IPS-NIHi7 (cell line): ENCODE measurements at regions not wholly inside any gene's neighbourhood (a gene's known extent, or its start where the extent isn't known, plus 50 kb on each side); places are given as distances from the start of the nearest gene placed in this dataset.
A peak's percentile ranks its signal among the peaks of the same experiment; 100 is the strongest.
"Not testable (repeated sequence)": the region's sequence is repeated elsewhere in the genome, so short reads cannot be mapped to it uniquely, and the experiment has no call there.

Experiments
- DNase-seq: peaks from one replicate; pipeline ENCODE4 v3.0.0; 2012; ENCODE audit warnings: mixed read lengths; ENCODE audit errors: extremely low spot score

DNA sequence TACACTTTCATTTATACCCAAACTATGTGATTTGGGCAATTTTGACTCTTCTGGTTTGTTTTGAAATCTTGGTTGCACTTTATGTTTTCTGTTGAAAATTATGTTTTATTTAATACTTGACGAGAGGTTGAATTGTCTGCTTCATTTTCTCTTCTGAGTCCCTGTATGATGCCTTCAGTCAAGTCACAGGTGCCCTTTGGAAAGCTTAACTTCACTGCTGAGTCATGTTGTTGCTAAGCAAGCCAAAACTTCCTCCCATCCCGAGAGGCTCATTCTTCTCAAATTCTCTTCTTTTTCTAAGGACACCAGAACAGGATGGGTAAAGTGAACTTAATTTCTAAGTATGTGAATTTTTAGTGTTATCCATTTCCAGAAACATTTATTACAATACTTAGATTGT lies 455.3 kb upstream of the PTGER4 start:
- DNase-seq = no peak

GRCh38 chr5:40223884-40224402 lies 455.8 kb upstream of the PTGER4 start:
- DNase-seq = no peak

GRCh38 chr5:40221796-40222195 lies 457.9 kb upstream of the PTGER4 start:
- DNase-seq = no peak

DNA sequence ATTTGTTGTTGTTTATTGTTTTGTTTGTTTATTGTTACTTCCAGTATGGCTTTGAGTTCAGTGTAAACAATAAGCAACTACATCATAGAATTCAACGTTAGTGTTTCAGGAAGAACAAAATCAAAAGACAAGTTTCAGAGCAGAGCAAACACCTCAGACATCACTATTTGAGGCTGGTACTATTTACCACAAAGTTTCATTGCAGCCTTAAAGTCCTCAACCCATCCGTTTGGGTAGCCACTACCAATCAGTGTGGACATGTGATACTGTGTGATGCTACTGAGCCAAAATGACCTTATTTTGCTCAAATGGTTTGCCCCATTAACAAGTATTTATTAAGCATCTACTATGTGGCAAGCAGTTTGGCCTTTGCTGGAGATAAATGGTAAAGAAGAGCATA lies 458.5 kb upstream of the PTGER4 start:
- no peak for DNase-seq

GRCh38 chr5:40220260-40220659 lies 459.5 kb upstream of the PTGER4 start:
- DNase-seq = no peak

DNA sequence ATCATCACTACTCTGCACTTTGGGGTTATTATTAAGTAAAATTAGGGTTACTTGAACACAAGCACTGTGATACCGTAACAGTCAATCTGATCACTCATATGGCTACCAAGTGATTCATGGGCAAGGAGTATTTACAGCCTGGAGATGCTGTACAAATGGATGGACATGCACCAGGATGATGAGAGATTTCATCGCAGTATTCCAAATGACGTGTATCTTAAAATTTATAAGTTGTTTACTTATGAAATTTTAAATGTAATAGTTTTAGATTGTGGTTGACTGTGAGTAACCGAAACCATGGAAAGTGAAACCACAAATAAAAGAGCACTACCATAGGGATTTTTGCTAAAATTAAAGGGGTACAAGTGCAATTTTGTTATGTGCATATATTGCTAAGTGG lies 462.2 kb upstream of the PTGER4 start:
- no peak for DNase-seq

GRCh38 chr5:40210694-40211093 lies 469.0 kb upstream of the PTGER4 start:
- no peak for DNase-seq

- DNase-seq = no peak
These were observed 473.7 kb upstream of the PTGER4 start for GRCh38 chr5:40206030-40206429.

DNA sequence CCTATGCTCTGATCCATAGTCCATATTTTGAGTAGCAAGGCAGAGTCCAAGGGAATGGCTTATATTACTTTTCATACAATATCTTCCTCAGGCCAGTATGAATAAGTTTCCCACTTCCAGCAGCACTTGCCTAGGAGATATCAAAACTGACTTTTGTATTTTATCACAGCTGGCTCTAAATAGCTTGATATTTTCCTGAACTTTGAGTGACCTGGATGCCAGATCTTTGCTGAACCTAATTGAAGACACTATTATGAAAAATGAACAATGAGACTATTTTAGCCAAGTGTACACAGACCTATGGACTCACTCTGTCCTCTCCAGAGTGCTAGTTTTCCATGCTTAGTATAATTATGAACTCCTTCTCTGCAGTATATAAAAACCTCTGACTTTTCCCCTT lies 475.6 kb upstream of the PTGER4 start:
- no peak for DNase-seq

DNA sequence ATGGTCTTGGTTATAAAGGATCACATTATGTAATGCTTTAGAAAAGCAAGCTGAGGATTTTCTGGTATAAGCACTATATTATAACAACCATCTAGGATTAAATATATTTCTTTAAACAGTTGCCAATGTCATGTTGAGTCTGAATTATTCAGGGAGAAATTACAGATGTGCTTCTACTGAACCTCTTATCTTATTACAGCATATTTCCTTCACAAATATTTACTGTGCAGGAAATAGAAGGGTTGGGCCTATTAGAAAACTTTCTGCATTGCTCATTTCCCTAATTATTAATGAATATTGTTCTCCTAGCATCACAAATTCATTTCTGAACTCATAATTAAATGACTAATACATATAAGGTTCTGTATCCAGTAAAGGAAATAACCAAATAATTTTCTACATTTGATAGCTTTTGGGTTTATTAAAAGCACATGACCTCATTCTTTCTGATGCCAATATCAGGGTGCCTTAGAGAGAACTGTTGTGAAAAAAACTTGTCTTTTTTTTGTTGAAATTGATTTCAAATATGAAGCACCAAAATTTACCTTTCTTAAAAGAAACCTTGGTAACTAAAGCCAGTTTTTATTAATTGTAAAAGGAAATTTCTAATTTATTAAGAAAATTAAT lies 476.8 kb upstream of the PTGER4 start:
- no peak for DNase-seq

GRCh38 chr5:40198736-40199135 lies 481.0 kb upstream of the PTGER4 start:
- no peak for DNase-seq

DNA sequence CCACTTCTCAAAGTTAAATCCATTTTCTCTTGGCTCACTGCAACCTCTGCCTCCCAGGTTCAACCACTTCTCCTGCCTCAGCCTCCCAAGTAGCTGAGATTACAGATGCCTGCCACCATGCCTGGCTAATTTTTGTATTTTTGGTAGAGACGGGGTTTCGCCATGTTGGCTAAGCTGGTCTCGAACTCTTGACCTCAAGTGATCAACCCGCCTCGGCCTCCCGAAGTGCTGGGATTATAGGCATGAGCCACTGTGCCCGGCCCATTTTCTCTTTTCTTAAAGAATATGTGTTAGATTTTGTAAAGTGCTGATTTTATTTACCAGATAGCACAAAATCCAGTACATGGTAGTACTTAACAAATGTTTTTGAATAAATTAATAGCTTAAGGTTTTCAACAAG lies 484.1 kb upstream of the PTGER4 start:
- not testable (repeated sequence) for DNase-seq

GRCh38 chr5:40191150-40191549 lies 488.6 kb upstream of the PTGER4 start:
- DNase-seq = no peak

- DNase-seq = no peak
These were observed 507.0 kb upstream of the PTGER4 start for GRCh38 chr5:40172721-40173120.

DNA sequence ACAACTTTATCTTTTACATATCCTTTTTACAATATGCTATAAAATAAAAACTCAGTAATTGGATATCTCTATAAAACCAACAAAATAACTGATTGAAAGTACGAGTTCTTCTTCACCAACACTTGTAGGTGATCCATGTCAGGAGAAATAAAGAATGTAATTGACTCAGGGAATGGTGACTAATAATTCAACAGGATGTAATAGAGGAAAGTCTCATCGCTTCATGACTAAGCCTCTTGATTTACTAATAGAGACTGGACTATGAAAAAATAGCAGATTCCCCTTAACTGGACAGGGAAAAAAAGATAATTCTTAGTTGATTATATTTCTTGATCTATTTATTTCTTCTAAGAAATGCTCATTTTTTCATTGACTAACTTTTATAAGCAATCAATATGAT lies 507.7 kb upstream of the PTGER4 start:
- no peak for DNase-seq

DNA sequence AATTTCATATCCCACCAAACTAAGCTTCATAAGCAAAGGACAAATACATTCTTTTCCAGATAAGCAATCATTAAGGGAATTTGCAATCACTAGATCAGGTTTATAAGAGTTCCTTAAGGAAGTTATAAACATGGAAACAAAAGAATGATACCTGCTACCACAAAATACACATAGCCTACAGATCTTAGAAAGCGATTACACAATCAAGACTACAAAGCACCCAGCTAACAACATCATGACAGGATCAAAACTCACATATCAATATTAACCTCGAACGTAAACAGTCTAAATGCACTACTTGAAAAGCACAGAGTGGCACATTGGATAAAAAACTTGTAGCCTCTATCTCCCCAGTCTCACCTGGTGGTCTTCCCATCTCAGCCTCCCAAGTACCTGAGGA lies 512.4 kb upstream of the PTGER4 start:
- DNase-seq = no peak

- no peak for DNase-seq
These were observed 512.9 kb upstream of the PTGER4 start for GRCh38 chr5:40166802-40167201.

GRCh38 chr5:40165789-40166728 lies 513.7 kb upstream of the PTGER4 start:
- peak; percentile 10 for DNase-seq

- DNase-seq = no peak
These were observed 514.5 kb upstream of the PTGER4 start for GRCh38 chr5:40165106-40165788.

GRCh38 chr5:40160435-40160834 lies 519.3 kb upstream of the PTGER4 start:
- no peak for DNase-seq

GRCh38 chr5:40154194-40154593 lies 525.5 kb upstream of the PTGER4 start:
- DNase-seq = no peak

GRCh38 chr5:40150896-40151295 lies 528.8 kb upstream of the PTGER4 start:
- peak; percentile 15 for DNase-seq
